IPS-18a (cell line): ENCODE measurements at regions not wholly inside any gene's neighbourhood (a gene's known extent, or its start where the extent isn't known, plus 50 kb on each side); places are given as distances from the start of the nearest gene placed in this dataset.
"Not testable (repeated sequence)": the region's sequence is repeated elsewhere in the genome, so short reads cannot be mapped to it uniquely, and the experiment has no call there.

ENCODE experiments used
- H3K27ac ChIP-seq: one replicate; pipeline ENCODE4 v1.5.1; 2013; ENCODE audit warnings: low read length
- H3K27me3 ChIP-seq: one replicate; pipeline ENCODE4 v1.6.1; 2013; ENCODE audit warnings: mild to moderate bottlenecking, low read length; ENCODE audit not compliant: control insufficient read depth, insufficient read depth
- H3K36me3 ChIP-seq: one replicate; pipeline ENCODE4 v1.6.1; 2013; ENCODE audit warnings: low read depth, low read length; ENCODE audit not compliant: control insufficient read depth
- H3K4me1 ChIP-seq: one replicate; pipeline ENCODE4 v1.6.1; 2013; ENCODE audit warnings: low read depth, low read length; ENCODE audit not compliant: control insufficient read depth
- H3K4me3 ChIP-seq: one replicate; pipeline ENCODE4 v1.5.1; 2013; ENCODE audit warnings: low read length
- H3K9ac ChIP-seq: one replicate; pipeline ENCODE4 v1.6.1; 2013; ENCODE audit warnings: mild to moderate bottlenecking, low read length, moderate library complexity
- H3K9me3 ChIP-seq: one replicate; pipeline ENCODE4 v1.6.1; 2013; ENCODE audit warnings: low read depth, low read length; ENCODE audit not compliant: control insufficient read depth

DNA sequence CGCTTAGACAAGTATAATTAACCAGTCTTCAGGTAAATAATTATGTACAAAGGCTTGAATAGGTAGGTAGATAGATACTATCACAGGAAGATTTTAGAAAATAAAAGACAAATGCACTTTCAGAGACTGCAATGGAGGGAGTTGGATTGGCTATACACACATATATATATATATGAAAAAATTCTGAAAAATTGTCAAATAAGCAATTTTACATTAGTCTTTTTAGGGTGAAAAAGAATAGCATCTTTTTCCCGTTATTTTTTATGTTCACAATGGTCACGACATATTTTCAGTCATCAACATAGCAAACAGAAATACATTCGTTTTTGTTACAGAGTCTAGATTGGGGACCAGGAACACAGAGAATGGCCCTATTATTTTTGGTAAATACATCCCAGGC, 385.9 kb upstream of the ACTRT1 start:
- Histone ChIP-seq H3K9ac (no peak overlapping the region), H3K9me3 (peaks cover 22% of the 10 kb centered on the region), H3K27ac (no peak overlapping the region), H3K36me3 (no peaks in the 10 kb centered on the region), H3K4me3 (no peak overlapping the region), H3K4me1 (no peaks in the 10 kb centered on the region), H3K27me3 (no peaks in the 10 kb centered on the region)

DNA sequence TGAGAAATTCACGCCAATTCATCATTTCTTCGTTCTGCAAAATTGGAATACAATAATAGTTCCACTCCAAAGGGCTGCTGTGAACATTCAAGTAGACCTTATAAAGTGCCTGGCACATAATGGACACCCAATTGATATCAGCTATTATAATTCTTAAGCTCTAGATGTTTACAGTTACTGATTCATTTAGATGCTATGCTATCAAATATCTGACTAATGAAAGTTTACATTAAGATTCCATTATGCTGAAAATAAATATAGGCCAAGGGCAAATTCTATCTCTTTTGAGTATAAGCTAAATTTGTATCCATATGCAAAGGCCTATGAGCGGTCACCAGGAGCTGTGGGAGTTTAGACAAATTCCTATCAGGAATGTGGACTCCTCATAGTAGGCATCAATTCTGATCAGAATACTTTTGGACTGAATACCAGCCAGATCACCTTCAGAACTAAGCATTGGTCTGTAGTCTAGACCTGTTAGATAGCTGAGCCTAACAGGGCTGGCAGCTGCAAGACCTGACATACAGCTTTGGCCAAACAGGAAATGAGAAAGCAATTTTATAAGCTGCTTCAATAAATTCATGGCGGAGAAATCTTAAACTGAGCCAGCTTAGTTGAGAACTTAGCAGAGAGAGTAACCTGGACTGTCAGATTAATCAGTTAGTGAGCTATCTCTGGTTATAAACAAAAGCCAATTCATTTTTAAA, 384.3 kb upstream of the ACTRT1 start:
- Histone ChIP-seq H3K27me3 (no peaks in the 10 kb centered on the region), H3K36me3 (no peaks in the 10 kb centered on the region), H3K9me3 (peaks cover 21% of the 10 kb centered on the region), H3K4me1 (no peaks in the 10 kb centered on the region), H3K4me3 (no peak overlapping the region), H3K9ac (no peak overlapping the region), H3K27ac (no peak overlapping the region)

DNA sequence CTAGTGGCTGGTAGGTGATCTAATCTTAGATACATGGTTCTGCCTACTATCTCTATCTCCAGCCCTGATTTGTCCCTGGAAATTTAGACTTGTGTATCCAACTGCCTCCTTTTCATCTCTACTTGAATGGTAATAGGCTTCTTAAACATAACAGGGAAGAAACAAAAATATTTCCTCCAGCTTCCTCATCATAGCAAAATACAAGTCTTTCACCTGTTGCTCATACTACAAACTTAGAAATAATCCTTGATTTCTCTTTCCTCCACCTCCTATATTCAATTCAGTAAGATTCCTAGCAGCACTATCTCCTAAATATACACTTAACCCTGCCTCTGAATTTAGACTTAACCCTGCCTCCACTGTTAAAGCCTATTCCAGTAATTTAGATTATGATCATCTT, 373.3 kb upstream of the ACTRT1 start:
- H3K27me3 ChIP-seq: no peaks in the 10 kb centered on the region
- H3K9ac ChIP-seq: no peak overlapping the region
- H3K27ac ChIP-seq: no peak overlapping the region
- no peaks in the 10 kb centered on the region for H3K4me1 ChIP-seq
- peaks cover 10% of the 10 kb centered on the region for H3K9me3 ChIP-seq
- no peaks in the 10 kb centered on the region for H3K36me3 ChIP-seq
- H3K4me3 ChIP-seq: no peak overlapping the region

DNA sequence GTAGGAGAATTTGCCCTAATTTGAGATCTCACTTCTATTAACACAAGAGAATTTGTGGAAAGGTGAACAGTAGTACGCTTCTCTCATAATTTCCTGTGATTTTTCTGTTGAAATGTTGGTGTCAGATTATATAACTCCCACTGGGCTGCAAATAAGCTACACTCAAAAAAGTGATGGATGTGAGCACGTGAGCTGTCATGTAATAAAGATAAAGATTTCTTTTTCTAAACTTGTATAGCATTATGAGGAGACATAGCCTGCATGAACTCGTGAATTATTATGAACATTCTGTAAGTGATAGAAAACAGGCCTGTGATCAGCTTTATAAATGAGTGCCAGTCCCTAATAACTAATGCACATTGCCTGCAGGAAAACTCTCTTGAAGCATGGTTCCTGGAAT, 356.6 kb upstream of the ACTRT1 start:
- H3K27me3 ChIP-seq: no peaks in the 10 kb centered on the region
- no peak overlapping the region for H3K27ac ChIP-seq
- H3K36me3 ChIP-seq: no peaks in the 10 kb centered on the region
- no peak overlapping the region for H3K9ac ChIP-seq
- H3K4me1 ChIP-seq: no peaks in the 10 kb centered on the region
- no peak overlapping the region for H3K4me3 ChIP-seq
- peaks cover 15% of the 10 kb centered on the region for H3K9me3 ChIP-seq

DNA sequence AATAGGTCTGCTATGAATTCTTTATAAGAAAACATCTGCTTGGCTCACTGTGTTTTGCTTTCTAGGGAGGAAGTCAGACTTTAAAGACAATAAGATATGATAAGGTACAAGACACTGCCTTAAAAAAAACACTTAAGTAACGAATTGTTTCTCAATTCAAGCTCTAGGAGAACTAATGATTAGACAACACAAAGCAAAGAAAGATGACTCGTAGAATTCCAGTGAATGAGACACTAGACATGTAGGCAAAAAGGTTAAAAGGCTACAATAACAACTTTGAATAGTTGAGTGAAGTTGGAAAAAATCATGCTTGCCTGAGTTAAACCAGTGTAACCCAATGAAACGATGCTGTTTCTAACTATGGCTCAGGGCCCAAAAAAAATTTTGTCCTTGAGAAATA, 344.4 kb upstream of the ACTRT1 start:
- H3K4me3 ChIP-seq: no peak overlapping the region
- H3K27ac ChIP-seq: no peak overlapping the region

DNA sequence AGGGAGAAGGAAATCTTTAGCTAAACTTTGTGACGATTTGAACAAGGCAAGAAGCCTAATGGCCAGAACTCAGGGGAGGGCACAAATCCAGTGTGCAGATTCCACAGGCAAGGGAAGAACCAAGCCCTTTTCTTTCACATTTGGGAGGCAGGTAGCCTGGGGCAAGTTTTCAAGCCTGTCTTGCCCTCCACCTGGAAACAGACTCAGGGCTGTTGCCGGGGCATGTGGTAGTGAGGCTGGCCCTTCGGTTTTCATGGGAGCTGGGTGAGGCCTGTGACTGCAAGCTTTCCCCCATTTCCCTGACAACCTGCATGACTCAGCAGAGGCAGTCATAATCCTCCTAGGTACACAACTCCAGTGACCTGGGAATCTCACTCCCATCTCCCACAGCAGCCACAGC, 331.6 kb upstream of the ACTRT1 start:
- not testable (repeated sequence) for H3K27me3 ChIP-seq, H3K36me3 ChIP-seq, H3K4me1 ChIP-seq, H3K4me3 ChIP-seq, H3K27ac ChIP-seq, H3K9ac ChIP-seq
- peaks cover 19% of the 10 kb centered on the region for H3K9me3 ChIP-seq

More for the DNA sequence above, 344.4 kb upstream of the ACTRT1 start:
- Histone ChIP-seq H3K9me3 (peaks cover 5% of the 10 kb centered on the region), H3K36me3 (no peaks in the 10 kb centered on the region), H3K27me3 (no peaks in the 10 kb centered on the region), H3K4me1 (no peaks in the 10 kb centered on the region), H3K9ac (no peak overlapping the region)

DNA sequence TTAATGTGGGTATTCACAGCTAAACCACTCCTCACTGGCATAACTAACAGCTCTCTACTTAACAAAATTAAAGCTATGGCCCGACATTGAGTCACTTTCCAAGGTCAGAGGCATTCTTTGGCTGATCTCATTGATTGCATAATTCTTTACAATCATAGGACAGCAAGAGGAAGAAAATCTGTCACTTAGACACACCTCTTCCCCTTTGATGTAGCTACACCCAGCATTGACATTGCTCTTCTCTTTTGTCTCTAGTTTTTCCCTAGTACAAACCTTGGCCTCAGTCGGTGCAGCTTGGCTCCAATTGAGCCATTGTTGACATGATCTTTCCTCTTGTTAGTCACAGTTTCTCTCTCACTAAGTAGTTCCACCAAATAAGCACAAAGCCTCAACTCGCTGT, 313.3 kb upstream of the ACTRT1 start:
- Histone ChIP-seq H3K9me3 (peaks cover 5% of the 10 kb centered on the region), H3K9ac (no peak overlapping the region), H3K27ac (no peak overlapping the region), H3K4me3 (no peak overlapping the region), H3K27me3 (no peaks in the 10 kb centered on the region), H3K4me1 (no peaks in the 10 kb centered on the region), H3K36me3 (no peaks in the 10 kb centered on the region)

DNA sequence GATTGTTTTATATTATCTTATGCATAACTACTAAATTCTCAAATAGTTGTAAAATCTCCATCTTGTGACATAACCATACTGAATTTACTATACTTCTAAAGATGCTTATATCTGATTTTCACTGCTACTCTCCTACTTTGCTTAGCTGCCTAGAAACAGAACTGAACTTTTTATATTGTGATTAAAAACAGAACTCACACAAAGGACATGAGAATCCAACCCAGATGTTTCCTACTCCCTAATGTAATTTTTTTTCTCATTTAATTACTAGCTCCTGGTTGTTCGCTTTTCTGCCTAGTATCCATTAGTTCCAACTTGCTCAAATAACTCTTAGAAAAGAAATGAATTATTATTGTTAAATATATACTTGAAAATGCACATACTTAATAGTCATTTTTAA, 283.5 kb upstream of the ACTRT1 start:
- Histone ChIP-seq H3K27ac (no peak overlapping the region), H3K36me3 (no peaks in the 10 kb centered on the region), H3K4me3 (no peak overlapping the region), H3K9me3 (peaks cover 32% of the 10 kb centered on the region), H3K27me3 (no peaks in the 10 kb centered on the region), H3K4me1 (no peaks in the 10 kb centered on the region), H3K9ac (no peak overlapping the region)

DNA sequence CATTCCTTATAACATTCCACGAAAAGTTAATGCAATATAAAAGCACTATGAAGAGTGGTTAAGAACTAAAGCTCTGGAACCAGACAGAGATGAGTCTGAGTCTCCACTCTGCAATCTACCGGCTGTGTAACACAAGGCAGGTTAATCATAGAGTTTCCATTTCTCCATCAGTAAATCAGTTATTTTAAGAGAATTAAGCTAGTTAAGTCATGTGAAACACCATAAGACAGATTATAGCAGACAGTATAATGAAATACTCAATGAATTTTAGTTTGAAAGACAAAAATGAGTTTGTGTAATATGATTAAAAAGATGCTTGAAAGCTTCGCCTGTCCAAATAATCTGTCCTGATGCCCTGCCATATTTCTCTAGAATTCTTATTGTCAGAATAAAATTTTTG, 282.6 kb upstream of the ACTRT1 start:
- Histone ChIP-seq H3K27me3 (no peaks in the 10 kb centered on the region), H3K4me3 (no peak overlapping the region), H3K27ac (no peak overlapping the region), H3K9me3 (peaks cover 34% of the 10 kb centered on the region), H3K36me3 (no peaks in the 10 kb centered on the region), H3K4me1 (no peaks in the 10 kb centered on the region), H3K9ac (no peak overlapping the region)

DNA sequence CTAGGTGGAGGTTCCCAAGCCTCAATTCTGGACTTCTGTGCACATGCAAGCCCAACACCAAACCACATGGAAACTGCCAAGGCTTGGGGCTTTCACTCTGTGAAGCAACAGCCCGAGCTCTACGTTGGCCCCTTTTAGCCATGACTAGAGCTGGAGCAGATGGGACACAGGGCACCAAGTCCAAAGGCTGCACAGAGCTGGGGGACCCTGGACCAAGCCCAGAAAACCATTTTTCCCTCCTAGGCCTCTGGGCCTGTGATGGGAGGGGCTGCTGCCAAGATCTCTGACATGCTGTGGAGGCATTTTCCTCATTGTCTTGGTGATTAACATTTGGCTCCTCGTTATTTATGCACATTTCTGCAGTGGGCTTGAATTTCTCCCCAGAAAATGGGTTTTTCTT, 258.7 kb upstream of the ACTRT1 start:
- Histone ChIP-seq H3K9me3 (peaks cover 25% of the 10 kb centered on the region), H3K36me3 (no peaks in the 10 kb centered on the region), H3K9ac (no peak overlapping the region)

DNA sequence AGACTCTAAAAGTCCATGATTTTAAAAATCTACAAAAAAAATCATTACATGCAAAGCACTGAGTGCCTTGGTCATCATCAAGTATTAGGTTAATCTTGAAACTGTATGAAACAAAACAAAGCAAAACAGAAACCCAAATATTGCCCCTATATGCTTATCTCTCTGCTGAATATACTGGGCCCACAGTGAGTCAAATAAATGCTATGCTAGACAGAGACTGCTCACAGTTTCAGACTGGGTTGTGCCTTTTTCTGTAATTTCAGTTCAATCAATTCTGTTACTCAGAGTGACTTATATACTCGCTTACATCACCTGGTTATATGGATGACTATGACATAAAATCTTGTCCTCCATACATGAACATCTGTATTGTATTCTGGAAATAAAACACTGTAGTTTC, 257.1 kb upstream of the ACTRT1 start:
- Histone ChIP-seq H3K4me1 (no peaks in the 10 kb centered on the region), H3K27me3 (no peaks in the 10 kb centered on the region), H3K27ac (no peak overlapping the region)

More for the DNA sequence above, 258.7 kb upstream of the ACTRT1 start:
- Histone ChIP-seq H3K4me3 (no peak overlapping the region), H3K27me3 (no peaks in the 10 kb centered on the region), H3K4me1 (no peaks in the 10 kb centered on the region), H3K27ac (no peak overlapping the region)

DNA sequence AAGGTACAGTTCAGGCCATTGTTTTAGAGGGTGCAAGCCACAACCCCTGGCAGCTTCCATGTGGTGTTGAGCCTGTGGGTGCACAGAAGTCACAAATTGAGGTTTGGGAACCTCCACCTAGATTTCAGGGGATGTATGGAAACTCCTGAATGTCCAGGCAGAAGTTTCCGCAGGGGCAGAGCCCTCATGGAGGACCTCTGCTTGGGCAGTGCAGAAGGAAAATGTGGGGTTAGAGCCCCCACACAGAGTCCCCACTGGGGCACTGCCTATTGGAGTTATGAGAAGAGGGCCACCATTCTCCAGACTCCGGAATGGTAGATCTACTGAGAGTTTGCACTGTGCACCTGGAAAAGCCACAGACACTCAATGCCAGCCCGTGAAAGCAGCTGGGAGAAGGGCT, 242.0 kb upstream of the ACTRT1 start:
- Histone ChIP-seq H3K9me3 (peaks cover 17% of the 10 kb centered on the region), H3K4me3 (no peak overlapping the region), H3K27me3 (no peaks in the 10 kb centered on the region), H3K4me1 (no peaks in the 10 kb centered on the region), H3K36me3 (no peaks in the 10 kb centered on the region), H3K27ac (no peak overlapping the region), H3K9ac (no peak overlapping the region)

More for the DNA sequence above, 257.1 kb upstream of the ACTRT1 start:
- no peaks in the 10 kb centered on the region for H3K36me3 ChIP-seq
- no peak overlapping the region for H3K9ac ChIP-seq
- H3K9me3 ChIP-seq: peaks cover 26% of the 10 kb centered on the region
- H3K4me3 ChIP-seq: no peak overlapping the region
